CD4-positive, alpha-beta T cell treated with Interleukin-2 at 100 ng/mL for 4 hours (primary cell): ENCODE measurements at regions not wholly inside any gene's neighbourhood (a gene's known extent, or its start where the extent isn't known, plus 50 kb on each side); places are given as distances from the start of the nearest gene placed in this dataset.
"Not testable (repeated sequence)": the region's sequence is repeated elsewhere in the genome, so short reads cannot be mapped to it uniquely, and the experiment has no call there.

Source experiments
- DNase-seq: peaks from one replicate; pipeline ENCODE4 v3.0.0-alpha.2; 2020; ENCODE audit warnings: low spot score

DNA sequence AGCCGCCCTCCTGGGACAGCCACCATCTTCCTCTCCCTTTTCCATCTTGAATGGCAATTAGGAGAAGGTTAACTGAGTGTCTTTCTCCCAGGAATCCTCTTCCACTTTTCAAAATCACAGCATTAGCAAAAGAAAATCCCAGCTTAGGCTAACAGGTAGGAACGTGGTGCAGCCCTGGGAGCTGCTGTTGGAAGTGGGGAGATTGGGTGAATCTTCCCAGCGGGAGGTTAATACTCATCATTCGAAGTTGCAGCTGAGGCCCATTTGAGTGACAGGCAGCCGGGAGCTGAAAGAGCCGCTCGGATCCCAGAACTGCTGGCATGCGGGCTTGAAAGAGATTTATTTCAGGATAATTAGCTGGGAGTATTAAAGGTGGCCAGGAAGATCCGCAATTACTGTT lies 306.0 kb downstream of the BCL11A start:
- no peak for DNase-seq

- DNase-seq: no peak
Observed at GRCh38 chr2:60246583-60246982, 306.9 kb downstream of the BCL11A start.

- no peak for DNase-seq
Observed at GRCh38 chr2:60234274-60234986, 319.0 kb downstream of the BCL11A start.

DNA sequence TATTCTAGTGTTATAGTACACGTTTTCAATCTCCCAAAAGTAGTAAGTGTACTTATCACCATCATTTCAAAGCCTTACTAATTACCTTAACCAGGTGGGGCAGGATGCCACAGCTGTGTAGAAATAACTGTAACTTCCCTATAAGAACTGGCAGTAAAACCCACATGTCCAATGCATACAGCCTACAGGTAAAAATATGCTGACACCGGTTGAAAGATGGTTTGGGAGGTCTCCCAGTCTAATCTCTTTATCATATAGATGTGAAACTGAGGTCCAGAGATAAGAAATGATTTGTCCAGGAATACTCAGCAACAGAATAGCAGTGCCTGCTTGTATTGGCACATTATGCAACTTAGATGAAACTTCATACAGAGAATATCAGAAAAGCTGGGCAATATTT lies 322.9 kb downstream of the BCL11A start:
- DNase-seq: no peak

- no peak for DNase-seq
Observed at GRCh38 chr2:60230037-60230436, 323.4 kb downstream of the BCL11A start.

DNA sequence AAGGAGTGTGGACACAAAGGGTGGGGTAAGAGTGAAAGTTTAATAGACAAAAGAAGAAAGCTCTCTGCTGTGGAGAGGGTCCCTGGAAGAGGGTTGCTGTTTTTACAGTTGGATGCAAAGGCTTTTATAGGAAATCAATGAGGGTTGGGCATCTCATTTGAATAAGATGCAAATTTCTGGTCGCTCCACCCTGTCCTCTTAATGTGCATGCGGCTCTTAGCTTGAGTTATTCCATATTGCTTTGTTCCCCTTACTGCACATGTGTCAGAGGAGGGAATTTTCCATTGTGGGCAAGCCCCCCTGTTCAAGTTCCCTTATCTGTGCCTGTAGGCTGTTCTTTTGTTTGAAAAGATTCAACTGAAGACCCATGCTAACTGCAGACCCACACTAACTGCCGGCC lies 326.5 kb downstream of the BCL11A start:
- DNase-seq: no peak

DNA sequence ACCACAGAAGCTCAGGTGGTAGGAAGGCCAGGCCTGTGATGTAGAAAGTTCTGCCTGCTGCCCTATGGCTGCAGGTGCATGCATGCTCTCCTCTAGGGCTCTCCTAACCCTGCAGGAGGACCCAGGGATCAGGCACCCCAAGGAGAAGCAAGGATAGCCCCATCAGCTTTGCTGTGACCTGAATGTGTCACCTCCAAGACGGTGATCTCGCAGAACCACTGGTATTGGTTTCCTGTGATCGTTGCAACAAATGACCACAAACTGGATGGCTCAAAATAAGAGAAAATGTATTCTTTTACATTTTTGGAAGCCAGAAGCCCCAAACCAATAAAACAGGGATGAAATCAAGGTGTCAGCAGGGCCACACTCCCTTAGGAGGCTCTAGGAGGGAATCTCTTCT lies 327.3 kb downstream of the BCL11A start:
- no peak for DNase-seq

DNA sequence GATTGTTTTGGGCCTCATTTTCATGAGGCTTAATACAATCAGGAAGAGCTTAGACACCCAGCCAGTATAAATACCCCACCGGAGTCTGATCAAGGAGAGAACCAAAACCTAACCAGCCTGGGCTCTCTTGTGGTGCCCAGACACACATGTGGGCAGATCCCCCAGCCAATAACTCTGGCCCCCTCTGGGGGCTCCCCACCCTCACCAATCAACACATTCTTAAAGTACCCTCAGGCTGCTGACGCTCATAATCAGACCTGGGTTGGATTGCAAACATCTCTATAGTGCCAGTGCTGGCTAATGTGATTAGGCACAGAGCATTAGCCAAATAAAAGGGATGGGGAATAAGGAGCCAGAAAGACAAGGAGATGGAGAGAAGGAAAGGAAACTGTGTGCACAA lies 329.6 kb downstream of the BCL11A start:
- DNase-seq: no peak

DNA sequence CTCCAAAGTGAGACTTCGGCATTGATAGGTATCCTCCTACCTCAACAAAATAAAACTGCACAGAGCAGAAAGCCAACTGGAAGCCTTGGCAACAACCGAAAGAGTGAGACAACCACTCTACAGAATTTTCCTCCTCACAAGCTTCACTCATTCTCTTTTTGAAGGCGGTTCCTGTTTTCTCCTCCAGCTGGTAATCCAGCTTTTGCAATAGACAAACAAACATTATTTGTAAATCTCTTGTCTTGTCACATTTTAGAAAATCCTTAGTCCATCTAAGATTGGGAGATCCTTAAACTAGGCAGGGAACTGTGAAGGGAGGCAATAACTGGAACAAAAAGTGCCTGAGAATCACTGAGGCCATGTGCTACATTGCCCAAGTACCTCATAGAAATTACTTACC lies 332.4 kb downstream of the BCL11A start:
- DNase-seq: no peak

DNA sequence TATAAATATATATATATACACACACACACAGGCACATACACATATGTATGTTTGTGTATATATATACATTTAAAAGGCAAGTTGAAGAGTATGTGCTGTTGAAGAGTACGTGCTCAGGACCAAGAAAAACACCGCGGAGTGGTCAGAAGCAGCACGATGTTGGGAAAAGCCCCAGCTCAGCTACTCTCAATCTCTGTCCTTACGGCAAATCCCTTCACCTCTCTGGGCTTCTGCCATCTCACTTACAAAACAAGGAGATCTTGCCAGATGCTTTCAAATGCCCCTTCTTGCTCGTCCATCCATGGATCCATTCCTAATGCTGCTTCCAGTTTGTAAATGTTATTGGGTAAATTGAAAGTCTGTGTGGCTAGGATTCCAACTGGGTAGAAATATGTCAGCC lies 333.9 kb downstream of the BCL11A start:
- no peak for DNase-seq

DNA sequence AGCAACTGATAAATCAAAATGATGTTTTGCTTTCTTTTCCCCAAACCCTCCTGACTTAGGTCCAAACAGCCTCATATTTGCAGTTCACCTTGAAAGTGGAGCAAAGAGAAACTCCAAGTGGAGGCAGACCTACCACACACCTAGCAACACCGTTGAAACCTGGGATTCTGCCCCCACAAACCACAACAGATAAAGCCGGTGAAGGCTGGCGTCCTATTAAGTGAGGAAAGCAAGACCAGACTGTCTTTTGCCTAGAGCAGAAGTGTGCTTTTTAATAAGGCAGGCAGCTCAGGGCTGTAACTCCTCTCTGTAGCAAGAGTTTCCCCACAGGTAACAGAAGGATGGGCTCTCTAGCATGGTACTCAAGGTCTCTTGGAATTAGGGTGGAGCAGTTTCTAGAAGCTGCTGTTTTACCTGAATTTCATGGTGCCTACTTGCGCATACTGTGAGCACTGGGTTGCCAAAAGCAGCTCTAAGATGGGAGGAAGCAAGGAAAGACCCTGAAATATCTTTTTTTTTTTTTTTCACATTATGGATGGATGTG lies 336.9 kb downstream of the BCL11A start:
- DNase-seq: no peak

DNA sequence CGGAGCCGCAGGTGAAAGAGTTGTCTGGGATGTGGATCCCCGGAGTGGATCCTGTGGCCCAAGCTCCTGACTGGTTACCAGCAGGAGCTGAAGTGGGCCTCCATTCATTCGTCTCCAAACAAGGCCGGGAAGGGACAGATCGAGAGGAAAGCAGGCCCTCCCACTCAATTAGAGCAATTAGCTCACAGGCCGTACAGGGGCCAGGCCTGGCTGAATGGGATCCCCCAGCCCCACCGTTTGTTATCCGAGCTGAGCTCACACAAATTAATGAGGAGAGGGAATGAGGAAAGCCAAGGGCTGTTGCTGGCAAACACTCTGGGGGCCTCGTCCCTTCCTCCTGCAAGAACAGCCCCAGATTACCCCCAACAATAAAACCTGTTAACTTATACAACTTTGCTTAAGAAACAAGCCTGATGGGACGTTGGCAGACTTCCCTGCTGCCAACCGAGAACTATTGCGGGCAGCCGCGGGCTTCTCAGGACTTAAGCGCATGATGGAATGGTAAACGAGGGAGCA lies 338.0 kb downstream of the BCL11A start:
- no peak for DNase-seq

GRCh38 chr2:60214626-60214875 lies 338.9 kb downstream of the BCL11A start:
- DNase-seq: no peak

GRCh38 chr2:60213865-60214625 lies 339.4 kb downstream of the BCL11A start:
- DNase-seq: no peak

GRCh38 chr2:60212181-60212945 lies 341.1 kb downstream of the BCL11A start:
- no peak for DNase-seq

GRCh38 chr2:60189006-60189405 lies 364.4 kb downstream of the BCL11A start:
- DNase-seq: not testable (repeated sequence)

- DNase-seq: no peak
Observed at GRCh38 chr2:60175290-60175689, 378.2 kb downstream of the BCL11A start.

DNA sequence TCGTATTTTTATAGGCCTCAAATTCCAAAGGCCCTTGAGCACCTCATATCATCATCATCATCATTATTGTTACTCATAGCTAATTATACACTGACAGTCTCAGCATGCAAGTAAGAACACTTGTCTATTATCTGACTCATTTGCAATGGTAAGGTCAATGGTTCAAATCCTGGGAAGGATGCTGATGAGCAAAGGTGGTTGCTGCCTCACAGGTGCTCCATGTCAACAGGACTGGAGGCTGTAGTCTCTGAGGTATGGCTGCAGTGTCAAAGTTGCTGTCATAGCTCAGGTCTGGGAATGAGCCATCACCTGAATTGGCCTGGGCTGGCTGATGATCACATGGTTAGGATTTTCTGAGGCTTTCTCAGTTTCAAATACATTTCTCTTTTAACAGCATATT lies 379.3 kb downstream of the BCL11A start:
- DNase-seq: no peak

DNA sequence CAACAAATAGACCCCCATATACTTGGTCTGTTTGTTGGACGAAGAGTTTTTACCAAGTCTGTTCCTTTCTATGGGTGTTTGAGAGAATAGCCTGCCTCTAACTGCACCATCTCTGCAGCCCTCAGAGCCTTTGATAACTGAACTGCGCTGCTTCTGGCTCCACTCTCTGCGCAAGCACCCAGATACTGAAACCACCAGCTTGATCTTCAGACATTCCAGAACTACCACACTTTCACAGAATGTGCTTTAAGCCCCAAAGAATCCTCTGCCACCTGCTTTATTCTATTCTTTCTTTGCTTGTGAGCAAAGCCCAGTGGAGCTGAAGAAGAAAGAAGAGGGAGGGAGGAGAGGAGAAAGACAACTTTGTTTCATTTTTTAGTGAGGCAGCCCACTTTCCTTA lies 380.7 kb downstream of the BCL11A start:
- DNase-seq: no peak

DNA sequence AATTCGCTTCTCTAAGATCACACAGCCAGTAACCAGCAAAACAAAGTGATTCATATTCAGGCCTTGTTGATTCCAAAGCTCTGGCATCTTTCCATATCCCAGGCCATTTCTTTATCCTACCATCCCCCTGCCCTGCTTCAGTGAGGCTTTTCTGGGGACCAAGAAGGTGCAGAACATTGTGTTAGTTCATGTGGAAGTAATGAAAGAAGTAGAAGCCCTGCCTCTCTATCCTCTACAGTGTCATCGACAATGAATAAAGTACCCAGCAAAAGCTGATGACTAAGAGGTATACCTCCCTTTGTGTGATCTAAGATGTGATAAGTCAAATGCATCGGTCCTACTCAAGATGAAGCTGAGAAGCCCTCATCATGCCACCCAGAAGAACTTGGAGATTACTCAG lies 383.2 kb downstream of the BCL11A start:
- no peak for DNase-seq

DNA sequence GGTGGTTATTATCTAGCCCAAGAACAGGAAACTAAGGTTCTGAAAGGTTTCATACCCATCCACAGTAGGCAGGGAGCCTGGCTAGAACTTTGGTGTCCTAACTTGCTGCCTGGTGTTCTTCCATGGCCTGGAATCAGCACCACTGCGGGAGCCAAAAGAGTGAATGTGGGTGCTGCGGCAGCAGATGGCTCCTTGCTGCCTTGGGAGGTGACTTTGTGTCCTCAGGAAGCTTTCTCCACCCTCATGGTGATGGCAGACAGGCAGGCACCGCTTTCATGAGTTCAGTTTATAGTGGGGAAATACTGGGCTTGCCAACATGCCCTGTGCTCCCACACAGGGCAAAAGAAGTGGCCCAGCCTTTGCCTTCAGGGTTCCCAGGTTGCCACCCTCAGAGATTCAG lies 385.2 kb downstream of the BCL11A start:
- DNase-seq: no peak

GRCh38 chr2:60167089-60167488 lies 386.4 kb downstream of the BCL11A start:
- DNase-seq: no peak

GRCh38 chr2:60163691-60164090 lies 389.8 kb downstream of the BCL11A start:
- DNase-seq: no peak
